NT2/D1 (cell line): ENCODE measurements at regions not wholly inside any gene's neighbourhood (a gene's known extent, or its start where the extent isn't known, plus 50 kb on each side); places are given as distances from the start of the nearest gene placed in this dataset.

ENCODE experiments used
- SUZ12 ChIP-seq: IDR thresholded peaks from 2 replicates; pipeline ENCODE4 v1.6.1; 2011; ENCODE audit not compliant: insufficient read length, insufficient read depth; ENCODE audit errors: extremely low read depth
- YY1 ChIP-seq: IDR thresholded peaks from 2 replicates; pipeline ENCODE4 v1.6.1; 2011; ENCODE audit not compliant: insufficient read length, insufficient read depth

- TF ChIP-seq YY1 (no peak), SUZ12 (no peak)
Observed at GRCh38 chr18:57212678-57213077, 65.8 kb downstream of the BOD1L2 start.
